Mesothelial cell of epicardium (in vitro differentiated cells): ENCODE measurements at regions not wholly inside any gene's neighbourhood (a gene's known extent, or its start where the extent isn't known, plus 50 kb on each side); places are given as distances from the start of the nearest gene placed in this dataset.

Source experiments
- DNase-seq, 2 experiments: peaks; one replicate each; pipeline ENCODE4 v3.0.0; 2021; ENCODE audit warnings: low spot score in 2 of 2; ENCODE audit not compliant: unreplicated experiment in 2 of 2
- H3K27ac Mint-ChIP-seq: 2 replicates; pipeline ENCODE4 v1.8.0; 2021; ENCODE audit warnings: mixed read lengths
- H3K27me3 Mint-ChIP-seq: 2 replicates; pipeline ENCODE4 v1.8.0; 2021; ENCODE audit warnings: low read depth, mixed read lengths
- H3K36me3 Mint-ChIP-seq: 2 replicates; pipeline ENCODE4 v1.8.0; 2021; ENCODE audit warnings: mixed read lengths
- H3K4me1 Mint-ChIP-seq: 2 replicates; pipeline ENCODE4 v1.8.0; 2021; ENCODE audit warnings: mixed read lengths
- H3K4me3 Mint-ChIP-seq: 2 replicates; pipeline ENCODE4 v1.8.0; 2021; ENCODE audit warnings: mild to moderate bottlenecking, moderate library complexity, mixed read lengths
- H3K9me3 Mint-ChIP-seq: 2 replicates; pipeline ENCODE4 v1.8.0; 2021; ENCODE audit warnings: mixed read lengths
- CTCF ChIP-seq: fragments of 200-600 bp; sonication (generic); IDR thresholded peaks from one replicate; pipeline ENCODE4 v1.5.0; 2021; ENCODE audit warnings: antibody characterized with exemption; ENCODE audit not compliant: unreplicated experiment

GRCh38 chr9:600006-600405 is 241.5 kb upstream of the DMRT1 start:
- Mint-ChIP-seq H3K4me3 (no peak overlapping the region), H3K27me3 (no peaks in the 10 kb centered on the region), H3K27ac (no peak overlapping the region), H3K36me3 (peaks cover 5% of the 10 kb centered on the region), H3K4me1 (peaks cover 10% of the 10 kb centered on the region), H3K9me3 (peaks cover 4% of the 10 kb centered on the region)
- no peak for TF ChIP-seq CTCF
- no peak for DNase-seq

GRCh38 chr9:602716-603115 is 238.8 kb upstream of the DMRT1 start:
- no peak overlapping the region for H3K4me3 Mint-ChIP-seq
- H3K4me1 Mint-ChIP-seq = peaks cover 10% of the 10 kb centered on the region
- H3K36me3 Mint-ChIP-seq = peaks cover 5% of the 10 kb centered on the region
- peaks cover 4% of the 10 kb centered on the region for H3K9me3 Mint-ChIP-seq
- H3K27ac Mint-ChIP-seq = peak overlapping the region; percentile 47
- no peaks in the 10 kb centered on the region for H3K27me3 Mint-ChIP-seq
- DNase-seq = no peak
- no peak for TF ChIP-seq CTCF

- no peak for TF ChIP-seq CTCF
- Mint-ChIP-seq H3K27ac (peak overlapping the region; percentile 47), H3K4me1 (peaks cover 10% of the 10 kb centered on the region), H3K27me3 (no peaks in the 10 kb centered on the region), H3K4me3 (no peak overlapping the region), H3K36me3 (peaks cover 2% of the 10 kb centered on the region), H3K9me3 (peaks cover 4% of the 10 kb centered on the region)
- DNase-seq = no peak
Measured at GRCh38 chr9:603126-603525, 238.4 kb upstream of the DMRT1 start.

- Mint-ChIP-seq H3K4me3 (no peak overlapping the region), H3K36me3 (no peaks in the 10 kb centered on the region), H3K27me3 (no peaks in the 10 kb centered on the region), H3K9me3 (no peaks in the 10 kb centered on the region), H3K27ac (no peak overlapping the region), H3K4me1 (peaks cover 19% of the 10 kb centered on the region)
- no peak for TF ChIP-seq CTCF
- no peak for DNase-seq
Measured at GRCh38 chr9:607417-607816, 234.1 kb upstream of the DMRT1 start.

GRCh38 chr9:613771-614347 is 227.6 kb upstream of the DMRT1 start:
- peaks cover 46% of the 10 kb centered on the region for H3K4me1 Mint-ChIP-seq
- peak; percentile 50 for TF ChIP-seq CTCF
- no peaks in the 10 kb centered on the region for H3K27me3 Mint-ChIP-seq
- no peak overlapping the region for H3K4me3 Mint-ChIP-seq
- DNase-seq = peak in 1 of 2 experiments; percentile 57
- H3K36me3 Mint-ChIP-seq = no peaks in the 10 kb centered on the region
- H3K27ac Mint-ChIP-seq = peak overlapping the region; percentile 15
- no peaks in the 10 kb centered on the region for H3K9me3 Mint-ChIP-seq

- Mint-ChIP-seq H3K36me3 (no peaks in the 10 kb centered on the region), H3K4me1 (peaks cover 52% of the 10 kb centered on the region), H3K27me3 (no peaks in the 10 kb centered on the region), H3K9me3 (no peaks in the 10 kb centered on the region), H3K27ac (peak overlapping the region; percentile 80), H3K4me3 (no peak overlapping the region)
- DNase-seq = no peak
- no peak for TF ChIP-seq CTCF
Measured at GRCh38 chr9:614431-614830, 227.1 kb upstream of the DMRT1 start.
